ENCODE measurements at regions not wholly inside any gene's neighbourhood (a gene's known extent, or its start where the extent isn't known, plus 50 kb on each side); places are given as distances from the start of the nearest gene placed in this dataset.
"Not testable (repeated sequence)": the region's sequence is repeated elsewhere in the genome, so short reads cannot be mapped to it uniquely, and the experiment has no call there.

DNA sequence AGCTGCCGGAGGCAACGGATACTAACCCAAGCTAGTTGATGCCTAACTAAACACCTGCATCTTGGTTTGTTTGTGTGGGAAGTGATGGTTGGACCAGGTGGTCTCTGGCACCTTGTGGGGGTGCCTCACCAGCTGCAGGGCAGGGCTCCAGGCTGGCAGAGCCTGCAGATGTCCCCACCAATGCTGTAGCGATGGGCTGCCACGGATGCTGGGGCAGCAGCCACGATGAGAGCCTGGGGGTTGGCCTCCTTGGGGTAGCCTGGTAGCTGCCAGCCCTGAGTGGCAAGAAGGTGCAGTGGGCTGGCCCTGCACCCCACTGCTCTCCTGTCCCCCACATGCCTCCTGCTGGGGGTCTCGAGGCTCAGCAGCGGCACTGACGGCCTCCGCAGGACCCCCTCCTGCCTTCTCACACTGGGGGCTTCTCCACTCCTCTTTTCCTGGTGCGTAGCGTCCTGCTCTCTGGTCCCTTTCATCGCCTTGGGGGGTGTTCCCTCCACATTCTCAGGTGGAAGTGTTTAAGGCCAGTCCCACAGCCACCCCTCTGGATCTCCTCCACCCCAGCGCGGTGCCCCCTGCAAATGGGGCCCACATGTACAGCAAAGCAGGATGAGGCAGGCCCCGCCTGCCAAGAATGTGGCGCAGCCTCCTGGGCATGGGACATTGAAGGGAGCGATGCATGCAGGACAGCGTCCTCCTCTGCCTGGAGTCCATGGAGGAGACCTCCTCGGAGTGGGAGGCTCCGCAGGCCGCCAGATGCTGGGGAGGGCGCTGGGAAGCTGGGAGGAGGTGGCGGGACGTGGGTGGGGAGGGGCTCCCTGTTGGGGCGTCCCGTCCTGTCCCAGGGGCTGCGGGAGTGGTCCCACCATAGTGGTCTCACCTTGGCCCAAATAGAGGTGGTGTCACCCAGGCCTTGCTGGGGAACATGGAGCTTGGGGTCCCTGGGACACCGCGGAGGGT, 173.1 kb downstream of the ASB1 start:
- no peak for DNase-seq (ENCODE audit: low read depth)

DNA sequence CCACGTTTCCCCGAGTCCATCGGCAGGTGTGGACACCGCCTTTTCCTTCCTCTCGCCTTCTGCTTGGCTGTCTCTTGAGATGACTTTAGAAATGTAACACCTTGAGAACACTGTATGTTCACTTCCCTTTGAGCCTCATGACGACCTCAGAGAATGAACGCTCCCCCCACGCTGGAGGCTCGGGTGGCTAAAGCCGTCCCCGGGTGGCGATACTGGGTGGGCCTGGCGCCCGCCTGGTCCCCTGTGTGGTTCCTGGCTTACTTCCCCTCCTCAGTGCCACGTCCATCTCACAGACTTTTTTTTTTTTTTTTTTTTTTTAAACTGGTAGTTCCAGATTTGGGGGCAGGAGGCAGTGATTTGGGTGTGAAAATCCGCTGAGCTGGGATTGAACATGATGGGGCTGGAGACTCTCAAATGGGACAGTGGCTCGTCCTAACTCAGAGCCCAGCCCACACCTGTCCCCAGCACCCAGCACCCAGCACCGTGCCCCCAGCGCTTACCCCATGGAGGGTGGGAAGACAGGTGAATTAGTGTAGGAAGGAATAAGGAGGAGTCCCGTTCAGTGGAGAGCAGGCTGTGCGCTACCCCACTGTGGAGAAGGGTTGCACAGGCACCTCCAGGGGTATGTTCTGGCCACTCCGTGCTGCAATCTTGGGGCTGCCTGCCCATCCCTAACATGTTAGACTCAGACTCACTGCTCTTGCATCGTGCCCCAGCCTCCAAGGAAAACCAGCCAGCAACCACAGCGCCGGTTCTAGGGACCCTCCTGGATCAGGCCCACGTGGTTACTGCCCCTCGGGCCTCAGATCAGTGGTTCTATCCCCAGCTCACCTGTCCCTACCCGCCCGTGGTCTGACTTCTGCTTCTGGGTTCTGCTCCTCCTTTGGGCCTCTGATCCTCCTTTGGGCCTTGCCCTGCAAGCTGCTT, 174.0 kb downstream of the ASB1 start:
- DNase-seq (ENCODE audit: low read depth) = no peak

DNA sequence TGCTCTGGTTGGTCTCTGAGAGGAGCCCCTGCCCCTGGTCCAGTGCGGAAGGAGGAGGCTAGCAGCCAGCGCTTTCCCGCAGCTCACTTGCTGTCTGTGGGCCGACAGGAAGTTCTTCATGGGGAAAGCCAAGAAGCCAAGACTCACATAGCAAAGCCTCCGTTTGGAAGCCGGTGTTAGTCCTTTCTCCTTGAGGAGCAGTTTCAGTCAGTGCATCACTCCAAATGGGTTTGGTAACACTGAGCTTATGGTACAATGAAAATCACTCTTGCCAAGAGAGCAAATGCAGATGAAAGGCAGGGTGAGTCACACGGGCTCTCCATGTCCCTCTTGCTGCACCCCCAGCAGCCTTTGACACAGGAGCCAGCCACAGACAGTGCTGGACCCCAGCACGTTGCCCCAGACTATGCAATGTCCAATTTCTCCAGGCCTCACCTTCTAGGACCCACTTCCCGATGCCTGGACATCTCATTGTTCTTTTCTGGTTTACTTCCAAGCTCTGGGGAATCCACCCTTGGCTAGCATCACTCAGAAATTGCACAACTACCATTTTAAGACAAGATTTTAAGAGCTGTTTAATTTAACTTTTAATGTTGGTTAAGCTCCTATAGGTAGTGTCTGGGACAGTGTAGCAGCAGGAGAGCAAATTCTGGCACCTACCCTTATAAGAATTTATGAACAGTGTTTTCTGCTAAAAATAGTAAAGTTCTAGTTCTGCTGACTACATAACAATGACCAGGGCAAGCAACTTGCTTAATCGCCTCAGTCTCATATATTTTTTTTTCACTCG, 174.9 kb downstream of the ASB1 start:
- no peak for DNase-seq (ENCODE audit: low read depth)

DNA sequence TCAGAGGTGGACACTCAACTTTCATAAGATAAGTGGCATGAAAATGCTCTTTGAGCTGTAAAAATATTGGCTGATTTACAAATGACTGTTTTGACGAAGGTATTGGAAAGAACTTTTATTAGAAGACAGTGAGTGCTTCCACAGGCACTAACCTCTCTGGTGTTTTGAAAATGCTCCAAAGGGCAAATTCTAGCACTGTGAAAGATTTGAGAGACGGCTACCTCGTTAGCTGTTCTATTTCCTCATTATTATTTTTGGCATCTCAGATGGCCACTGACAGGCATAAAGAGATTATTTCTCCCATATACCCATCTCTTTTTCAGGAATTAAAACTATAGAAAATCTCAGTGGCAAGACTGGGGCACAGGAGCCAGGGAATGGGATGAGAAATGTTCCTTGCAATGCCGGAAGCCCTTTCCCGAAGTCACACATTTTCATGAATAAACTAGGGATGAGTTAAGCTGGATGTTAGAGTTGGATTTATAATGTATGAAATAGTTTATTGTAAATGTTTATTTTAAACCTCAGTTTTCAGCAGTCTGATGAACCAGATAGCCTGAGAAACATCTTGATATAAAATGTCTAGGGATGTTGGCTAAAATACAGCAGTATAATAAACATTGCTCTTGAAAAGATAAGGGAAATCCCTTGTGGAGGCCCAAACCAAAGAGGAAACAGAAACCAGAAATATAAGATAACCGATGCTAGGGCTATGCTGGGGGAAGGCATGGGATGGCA, 175.7 kb downstream of the ASB1 start:
- DNase-seq (ENCODE audit: low read depth) = no peak

DNA sequence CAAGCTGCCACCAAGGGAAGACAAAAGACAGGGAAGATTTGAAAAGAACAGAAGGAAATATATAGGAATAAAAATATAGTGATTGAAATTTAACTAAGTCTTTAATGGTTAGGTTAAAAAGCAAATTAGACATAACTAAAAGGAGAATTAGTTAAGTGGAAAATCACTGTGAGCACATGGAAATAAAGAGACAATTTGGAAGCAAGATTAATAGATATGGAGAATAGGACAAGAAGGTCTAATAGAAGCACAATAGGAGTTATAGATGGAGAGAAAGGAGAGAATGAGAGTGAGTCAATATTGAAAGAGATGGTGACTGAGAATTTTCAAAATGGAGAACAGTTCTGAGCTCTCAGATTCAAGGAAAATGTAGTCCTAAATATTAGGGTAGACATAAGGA, 176.9 kb downstream of the ASB1 start:
- DNase-seq (ENCODE audit: low read depth) = no peak

DNA sequence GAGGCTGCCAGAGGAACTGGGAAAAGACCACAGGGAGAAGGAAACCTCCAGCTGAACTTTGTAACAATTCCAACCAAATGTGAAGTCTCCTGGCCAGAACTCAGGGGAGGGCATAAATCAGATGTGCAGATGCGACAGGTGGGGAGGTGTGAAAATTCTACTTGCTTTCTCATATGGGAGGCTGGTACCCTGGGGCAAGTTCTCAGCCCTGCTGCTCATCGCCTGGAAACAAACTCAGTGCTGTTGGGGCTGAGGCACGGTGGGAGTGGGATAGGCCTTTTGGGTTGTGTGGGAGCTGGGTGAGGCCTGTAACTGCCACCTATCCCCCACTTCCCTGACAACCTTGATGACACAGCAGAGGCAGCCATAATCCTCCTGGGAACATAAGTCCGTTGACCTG, 179.6 kb downstream of the ASB1 start:
- no peak for DNase-seq (ENCODE audit: low read depth)

- no peak for DNase-seq (ENCODE audit: low read depth)
Measured at GRCh38 chr2:238613610-238614009, 186.9 kb downstream of the ASB1 start.

DNA sequence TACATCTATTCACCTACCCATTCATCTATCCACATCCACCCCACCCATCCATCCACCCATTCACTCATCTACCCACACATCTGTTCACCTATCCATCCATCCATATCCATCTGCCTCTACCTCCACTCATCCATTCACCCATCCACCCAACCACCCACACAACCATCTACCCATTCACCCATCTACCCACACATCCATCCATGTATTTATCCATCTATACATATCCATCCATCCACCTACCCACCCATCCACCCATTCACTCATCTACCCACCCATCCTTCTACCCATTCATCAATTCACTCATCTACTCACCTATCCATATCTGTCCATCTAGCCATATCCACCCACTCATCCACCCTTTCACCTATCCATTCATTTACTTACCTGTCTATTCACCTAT, 187.6 kb downstream of the ASB1 start:
- DNase-seq (ENCODE audit: low read depth) = no peak

DNA sequence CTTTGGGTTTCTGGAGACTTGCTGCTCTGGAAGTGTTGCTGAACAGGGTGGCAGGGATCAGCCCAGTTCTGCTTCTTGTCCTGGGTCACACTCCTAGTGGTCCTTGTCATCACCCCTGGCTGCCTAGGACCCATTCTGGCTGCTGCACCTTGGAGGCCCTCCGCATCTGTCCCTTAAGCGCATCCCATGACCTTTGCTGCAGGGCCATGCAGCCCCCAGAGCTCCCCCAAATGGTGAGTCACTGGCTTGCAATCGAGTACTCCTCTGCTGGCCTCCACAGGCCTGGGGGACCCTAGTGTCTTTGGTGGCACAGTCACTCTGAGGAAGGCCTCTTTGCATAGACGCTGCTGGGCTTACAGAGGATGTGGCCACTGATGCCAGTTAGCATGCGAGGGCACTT, 188.5 kb downstream of the ASB1 start:
- no peak for DNase-seq (ENCODE audit: low read depth)

GRCh38 chr2:238616681-238617080, 190.0 kb downstream of the ASB1 start:
- no peak for DNase-seq (ENCODE audit: low read depth)

GRCh38 chr2:238618494-238619283, 192.0 kb downstream of the ASB1 start:
- DNase-seq (ENCODE audit: low read depth) = not testable (repeated sequence)

DNA sequence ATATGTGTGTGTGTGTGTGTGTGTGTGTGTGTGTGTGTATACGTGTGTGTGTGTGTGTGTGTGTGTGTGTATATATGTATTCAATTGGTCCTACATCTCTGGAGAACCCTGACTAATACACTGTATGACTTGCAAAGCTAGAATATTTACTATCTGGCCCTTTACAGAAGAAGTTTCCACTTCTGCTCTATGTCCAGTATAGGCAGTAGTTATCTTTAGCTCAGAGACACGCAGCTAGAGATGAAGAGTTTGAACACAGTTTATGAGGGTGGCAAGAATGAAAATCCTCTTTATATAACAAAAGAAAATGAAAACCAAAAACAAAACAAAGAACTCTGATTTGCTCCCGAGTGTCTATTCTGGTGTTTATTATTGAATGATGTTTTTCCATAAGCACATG, 201.2 kb downstream of the ASB1 start:
- no peak for DNase-seq (ENCODE audit: low read depth)

- DNase-seq (ENCODE audit: low read depth) = no peak
Measured at GRCh38 chr2:238629064-238629463, 202.3 kb downstream of the ASB1 start.

GRCh38 chr2:238631491-238632180, 204.9 kb downstream of the ASB1 start:
- DNase-seq (ENCODE audit: low read depth) = no peak

- no peak for DNase-seq (ENCODE audit: low read depth)
Measured at GRCh38 chr2:238632181-238633060, 205.7 kb downstream of the ASB1 start.

GRCh38 chr2:238633426-238634328, 206.9 kb downstream of the ASB1 start:
- no peak for DNase-seq (ENCODE audit: low read depth)

DNA sequence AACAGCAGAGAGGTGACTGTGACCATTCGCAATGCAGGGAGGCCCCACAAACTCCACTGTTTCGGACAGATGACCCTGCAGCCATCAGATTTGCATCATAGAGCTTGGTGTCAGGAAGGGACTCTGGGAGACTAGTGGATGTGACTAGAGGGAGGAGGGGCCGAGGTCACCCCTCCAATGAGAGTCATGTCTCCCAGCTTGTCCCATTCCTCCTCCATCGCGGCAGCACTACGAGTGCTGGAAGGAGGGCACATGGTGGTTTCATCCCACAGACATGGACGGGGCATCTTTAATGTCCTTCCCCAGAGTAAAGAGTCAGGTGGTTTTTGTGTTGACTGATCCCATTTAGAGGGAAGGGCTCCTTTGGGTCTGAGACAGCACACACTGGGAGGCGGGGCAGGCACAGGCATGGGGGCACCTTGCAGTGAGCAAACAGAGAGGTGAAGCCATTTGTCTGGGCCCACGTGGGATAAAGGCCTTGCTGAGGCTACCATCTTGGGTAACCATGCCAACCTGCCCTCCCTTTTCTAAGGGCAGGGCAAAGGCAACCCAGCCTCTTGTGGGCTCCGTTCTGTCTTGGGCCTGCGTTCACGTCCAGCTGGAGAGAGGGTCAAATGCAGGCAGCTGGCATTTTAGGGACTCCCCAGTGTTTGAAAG, 208.1 kb downstream of the ASB1 start:
- DNase-seq (ENCODE audit: low read depth) = no peak
